ENCODE measurements at regions not wholly inside any gene's neighbourhood (a gene's known extent, or its start where the extent isn't known, plus 50 kb on each side); places are given as distances from the start of the nearest gene placed in this dataset.

DNA sequence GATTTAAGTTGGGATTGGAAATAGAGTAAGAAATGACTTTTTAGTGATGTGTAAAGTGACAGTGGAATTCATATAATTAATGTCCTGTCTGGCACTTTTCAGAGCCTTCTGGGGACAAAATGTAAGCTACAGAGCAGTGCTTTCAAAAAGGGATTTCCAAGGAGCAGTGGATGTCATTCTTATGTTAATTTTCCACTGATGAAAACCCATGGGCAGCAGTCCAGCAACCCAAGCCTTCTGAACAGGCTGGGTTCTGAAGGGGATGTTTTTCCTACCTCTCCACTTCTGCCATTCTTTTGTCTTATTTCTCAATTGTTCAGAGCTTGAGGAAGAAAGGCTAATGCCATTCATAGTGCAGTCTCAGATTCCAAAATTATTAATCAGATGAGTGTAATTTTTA lies 717.6 kb upstream of the HS3ST1 start:
- TF ChIP-seq, protein P1, sequence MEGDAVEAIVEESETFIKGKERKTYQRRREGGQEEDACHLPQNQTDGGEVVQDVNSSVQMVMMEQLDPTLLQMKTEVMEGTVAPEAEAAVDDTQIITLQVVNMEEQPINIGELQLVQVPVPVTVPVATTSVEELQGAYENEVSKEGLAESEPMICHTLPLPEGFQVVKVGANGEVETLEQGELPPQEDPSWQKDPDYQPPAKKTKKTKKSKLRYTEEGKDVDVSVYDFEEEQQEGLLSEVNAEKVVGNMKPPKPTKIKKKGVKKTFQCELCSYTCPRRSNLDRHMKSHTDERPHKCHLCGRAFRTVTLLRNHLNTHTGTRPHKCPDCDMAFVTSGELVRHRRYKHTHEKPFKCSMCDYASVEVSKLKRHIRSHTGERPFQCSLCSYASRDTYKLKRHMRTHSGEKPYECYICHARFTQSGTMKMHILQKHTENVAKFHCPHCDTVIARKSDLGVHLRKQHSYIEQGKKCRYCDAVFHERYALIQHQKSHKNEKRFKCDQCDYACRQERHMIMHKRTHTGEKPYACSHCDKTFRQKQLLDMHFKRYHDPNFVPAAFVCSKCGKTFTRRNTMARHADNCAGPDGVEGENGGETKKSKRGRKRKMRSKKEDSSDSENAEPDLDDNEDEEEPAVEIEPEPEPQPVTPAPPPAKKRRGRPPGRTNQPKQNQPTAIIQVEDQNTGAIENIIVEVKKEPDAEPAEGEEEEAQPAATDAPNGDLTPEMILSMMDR (IDR thresholded peaks at IDR 0.05): no peak
- TF ChIP-seq POLR2A (IDR thresholded peaks at IDR 0.05): no peak

Measured in heart left ventricle (tissue), 13 donors.